SK-N-SH treated with all-trans-retinoic acid at 6 μM for 48 hours (cell line): ENCODE measurements at regions not wholly inside any gene's neighbourhood (a gene's known extent, or its start where the extent isn't known, plus 50 kb on each side); places are given as distances from the start of the nearest gene placed in this dataset.

Experiments
- ARNTL ChIP-seq: fragments of 450-650 bp; formaldehyde crosslinking; IDR thresholded peaks from 2 replicates; pipeline ENCODE4 v1.5.0; 2020; ENCODE audit warnings: low read depth, mild to moderate bottlenecking, moderate library complexity, borderline replicate concordance
- ISL1 ChIP-seq: fragments of 250-450 bp; sonication (Bioruptor Pico); IDR thresholded peaks from 2 replicates; pipeline ENCODE4 v2.1.2; 2022; ENCODE audit warnings: mild to moderate bottlenecking, moderate library complexity
- RARB ChIP-seq: fragments of 250-450 bp; sonication (Bioruptor Pico); IDR thresholded peaks from 2 replicates; pipeline ENCODE4 v1.8.0; 2021; ENCODE audit warnings: mild to moderate bottlenecking, moderate library complexity
- ZFP3 ChIP-seq: fragments of 250-450 bp; sonication (Bioruptor Pico); IDR thresholded peaks from 2 replicates; pipeline ENCODE4 v1.5.0; 2020; ENCODE audit warnings: mild to moderate bottlenecking, moderate library complexity
- ZFP30 ChIP-seq: fragments of 450-650 bp; formaldehyde crosslinking; IDR thresholded peaks from 2 replicates; pipeline ENCODE4 v1.5.0; 2022; ENCODE audit warnings: mild to moderate bottlenecking, moderate library complexity
- TF ChIP-seq, protein P1 (sequence below): fragments of 250-450 bp; sonication (Bioruptor Pico); IDR thresholded peaks from 2 replicates; pipeline ENCODE4 v1.8.0; 2020; ENCODE audit warnings: mild to moderate bottlenecking, moderate library complexity, borderline replicate concordance
- TF ChIP-seq, protein P2 (sequence below): fragments of 250-450 bp; sonication (Bioruptor Pico); IDR thresholded peaks from 2 replicates; pipeline ENCODE4 v1.5.1; 2020; ENCODE audit warnings: low read depth, mild to moderate bottlenecking, moderate library complexity

DNA sequence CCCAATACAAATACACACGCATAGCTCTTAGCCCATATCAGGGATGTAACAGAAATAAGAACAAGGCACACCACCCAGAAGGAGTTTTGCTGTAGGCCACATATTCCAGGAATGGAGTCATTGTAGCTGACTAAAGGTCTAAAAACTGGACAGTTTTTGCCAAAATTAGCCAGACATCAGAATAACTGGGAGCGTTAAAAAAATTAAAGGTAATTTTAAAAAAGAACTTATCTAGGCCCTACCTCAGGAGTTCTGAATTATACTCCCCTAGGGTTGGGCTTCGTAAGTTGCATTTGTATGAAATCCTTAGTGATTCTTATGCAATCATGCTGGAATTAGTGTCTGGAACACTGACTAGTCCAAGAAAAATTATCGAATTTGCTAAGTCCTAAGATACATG, 987.7 kb downstream of the GALC start:
- TF ChIP-seq ISL1 (CRISPR knock-in tag) (no peak), ZFP3 (no peak), ZFP30 (CRISPR knock-in tag) (no peak), ARNTL (CRISPR knock-in tag) (no peak), RARB (CRISPR knock-in tag) (no peak)
- TF ChIP-seq, protein P1, sequence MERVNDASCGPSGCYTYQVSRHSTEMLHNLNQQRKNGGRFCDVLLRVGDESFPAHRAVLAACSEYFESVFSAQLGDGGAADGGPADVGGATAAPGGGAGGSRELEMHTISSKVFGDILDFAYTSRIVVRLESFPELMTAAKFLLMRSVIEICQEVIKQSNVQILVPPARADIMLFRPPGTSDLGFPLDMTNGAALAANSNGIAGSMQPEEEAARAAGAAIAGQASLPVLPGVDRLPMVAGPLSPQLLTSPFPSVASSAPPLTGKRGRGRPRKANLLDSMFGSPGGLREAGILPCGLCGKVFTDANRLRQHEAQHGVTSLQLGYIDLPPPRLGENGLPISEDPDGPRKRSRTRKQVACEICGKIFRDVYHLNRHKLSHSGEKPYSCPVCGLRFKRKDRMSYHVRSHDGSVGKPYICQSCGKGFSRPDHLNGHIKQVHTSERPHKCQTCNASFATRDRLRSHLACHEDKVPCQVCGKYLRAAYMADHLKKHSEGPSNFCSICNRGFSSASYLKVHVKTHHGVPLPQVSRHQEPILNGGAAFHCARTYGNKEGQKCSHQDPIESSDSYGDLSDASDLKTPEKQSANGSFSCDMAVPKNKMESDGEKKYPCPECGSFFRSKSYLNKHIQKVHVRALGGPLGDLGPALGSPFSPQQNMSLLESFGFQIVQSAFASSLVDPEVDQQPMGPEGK (CRISPR knock-in tag) = no peak
- TF ChIP-seq, protein P2, sequence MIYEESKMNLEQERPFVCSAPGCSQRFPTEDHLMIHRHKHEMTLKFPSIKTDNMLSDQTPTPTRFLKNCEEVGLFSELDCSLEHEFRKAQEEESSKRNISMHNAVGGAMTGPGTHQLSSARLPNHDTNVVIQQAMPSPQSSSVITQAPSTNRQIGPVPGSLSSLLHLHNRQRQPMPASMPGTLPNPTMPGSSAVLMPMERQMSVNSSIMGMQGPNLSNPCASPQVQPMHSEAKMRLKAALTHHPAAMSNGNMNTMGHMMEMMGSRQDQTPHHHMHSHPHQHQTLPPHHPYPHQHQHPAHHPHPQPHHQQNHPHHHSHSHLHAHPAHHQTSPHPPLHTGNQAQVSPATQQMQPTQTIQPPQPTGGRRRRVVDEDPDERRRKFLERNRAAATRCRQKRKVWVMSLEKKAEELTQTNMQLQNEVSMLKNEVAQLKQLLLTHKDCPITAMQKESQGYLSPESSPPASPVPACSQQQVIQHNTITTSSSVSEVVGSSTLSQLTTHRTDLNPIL = no peak
